ENCODE measurements at regions not wholly inside any gene's neighbourhood (a gene's known extent, or its start where the extent isn't known, plus 50 kb on each side); places are given as distances from the start of the nearest gene placed in this dataset.

GRCh38 chr13:59356607-59357006 is 807.1 kb downstream of the DIAPH3 start:
- Histone ChIP-seq H3K23me2 (ENCODE audit: insufficient read length, low read depth, low read length, poor library complexity, severe bottlenecking) (no peaks in the 10 kb centered on the region), H3K4ac (ENCODE audit: low read depth, low read length) (no peak overlapping the region), H3K23ac (ENCODE audit: insufficient read length, low read depth, low read length) (no peak overlapping the region), H2AK5ac (ENCODE audit: insufficient read length, low read length) (no peak overlapping the region), H3K4me2 (ENCODE audit: insufficient read depth, insufficient read length, low read length) (no peak overlapping the region), H4K91ac (ENCODE audit: insufficient read length, low read depth, low read length) (no peak overlapping the region), H3K4me1 (ENCODE audit: insufficient read depth, low read length) (no peaks in the 10 kb centered on the region), H3K79me1 (ENCODE audit: insufficient read depth, low read depth, low read length, poor library complexity, severe bottlenecking) (no peaks in the 10 kb centered on the region), H4K5ac (ENCODE audit: insufficient read length, low read depth, low read length) (no peak overlapping the region), H2AFZ (ENCODE audit: low read length) (no peak overlapping the region), H3K27me3 (ENCODE audit: insufficient read depth, low read length) (no peaks in the 10 kb centered on the region), H3K18ac (ENCODE audit: insufficient read length, low read depth, low read length) (no peak overlapping the region), H4K20me1 (ENCODE audit: control insufficient read depth, insufficient read depth, insufficient read length) (no peaks in the 10 kb centered on the region), H3K14ac (ENCODE audit: insufficient read depth, low read length) (no peak overlapping the region), H2BK5ac (ENCODE audit: insufficient read length, low read length) (no peak overlapping the region), H2BK12ac (ENCODE audit: insufficient read length, low read depth, low read length) (no peak overlapping the region), H2BK120ac (ENCODE audit: low read depth, low read length, poor library complexity, severe bottlenecking) (no peak overlapping the region), H3K9me3 (ENCODE audit: control insufficient read depth, low read depth, low read length) (no peaks in the 10 kb centered on the region), H3K9ac (ENCODE audit: extremely low read depth, insufficient read length, low read length) (no peak overlapping the region), H3K79me2 (ENCODE audit: insufficient read depth, low read length) (no peaks in the 10 kb centered on the region), H3K56ac (ENCODE audit: insufficient read length, low read depth, low read length) (no peak overlapping the region), H2BK20ac (ENCODE audit: low read depth, low read length, poor library complexity, severe bottlenecking) (no peak overlapping the region), H3T11ph (ENCODE audit: low read length) (no peak overlapping the region), H2BK15ac (ENCODE audit: low read depth, low read length) (no peak overlapping the region), H4K8ac (replicated peaks; ENCODE audit: insufficient read length, low read depth, low read length) (no peak overlapping the region), H3K27ac (ENCODE audit: insufficient read length, low read depth, low read length) (no peak overlapping the region)
- no peak overlapping the region for H3K27ac Mint-ChIP-seq
- no peaks in the 10 kb centered on the region for H3K27me3 Mint-ChIP-seq (ENCODE audit: low read depth)
- peaks cover 11 to 16% of the 10 kb centered on the region in 2 experiments; a peak in 3 of 4 replicates for H3K4me1 Mint-ChIP-seq
- H3K36me3 Mint-ChIP-seq (ENCODE audit: insufficient read depth in 1 of 3, low read depth in 3 of 3) = no peaks in the 10 kb centered on the region
- WGBS (ENCODE audit: extremely low coverage, insufficient read length, low lambda C conversion rate) = no CpG with 5 or more reads among the region's 8 CpGs
- no peak for DNase-seq
- no peak overlapping the region for H3K4me3 Mint-ChIP-seq
- TF ChIP-seq, protein P1, sequence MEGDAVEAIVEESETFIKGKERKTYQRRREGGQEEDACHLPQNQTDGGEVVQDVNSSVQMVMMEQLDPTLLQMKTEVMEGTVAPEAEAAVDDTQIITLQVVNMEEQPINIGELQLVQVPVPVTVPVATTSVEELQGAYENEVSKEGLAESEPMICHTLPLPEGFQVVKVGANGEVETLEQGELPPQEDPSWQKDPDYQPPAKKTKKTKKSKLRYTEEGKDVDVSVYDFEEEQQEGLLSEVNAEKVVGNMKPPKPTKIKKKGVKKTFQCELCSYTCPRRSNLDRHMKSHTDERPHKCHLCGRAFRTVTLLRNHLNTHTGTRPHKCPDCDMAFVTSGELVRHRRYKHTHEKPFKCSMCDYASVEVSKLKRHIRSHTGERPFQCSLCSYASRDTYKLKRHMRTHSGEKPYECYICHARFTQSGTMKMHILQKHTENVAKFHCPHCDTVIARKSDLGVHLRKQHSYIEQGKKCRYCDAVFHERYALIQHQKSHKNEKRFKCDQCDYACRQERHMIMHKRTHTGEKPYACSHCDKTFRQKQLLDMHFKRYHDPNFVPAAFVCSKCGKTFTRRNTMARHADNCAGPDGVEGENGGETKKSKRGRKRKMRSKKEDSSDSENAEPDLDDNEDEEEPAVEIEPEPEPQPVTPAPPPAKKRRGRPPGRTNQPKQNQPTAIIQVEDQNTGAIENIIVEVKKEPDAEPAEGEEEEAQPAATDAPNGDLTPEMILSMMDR (conservative IDR thresholded peaks at IDR 0.05) = no peak
- no peaks in the 10 kb centered on the region for H3K9me3 Mint-ChIP-seq
